ENCODE measurements at regions not wholly inside any gene's neighbourhood (a gene's known extent, or its start where the extent isn't known, plus 50 kb on each side); places are given as distances from the start of the nearest gene placed in this dataset.

DNA sequence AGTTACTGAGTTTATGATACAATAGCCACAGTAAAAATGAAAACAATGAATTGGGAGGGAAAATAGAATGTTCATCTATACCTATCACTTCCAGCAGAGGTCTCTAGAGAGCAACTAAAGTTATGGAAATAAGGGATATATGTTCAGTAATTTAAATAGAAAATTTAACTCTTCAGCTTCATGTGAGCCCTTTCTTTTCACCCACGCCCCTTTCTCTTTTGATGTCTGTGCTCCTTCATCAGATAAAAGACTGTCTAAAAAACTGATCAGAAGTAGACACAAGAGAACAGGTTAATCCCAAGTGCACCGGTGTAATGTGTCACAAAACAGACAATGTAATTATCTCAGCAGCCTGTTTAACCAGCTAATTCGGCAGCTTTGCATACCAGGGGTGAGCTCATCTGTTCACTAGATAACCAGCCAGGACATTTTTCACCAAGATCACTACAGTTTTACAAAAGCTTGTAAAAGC lies 238.5 kb upstream of the ERBB4 start:
- no peaks in the 10 kb centered on the region for H3K36me3 ChIP-seq
- H3K27me3 ChIP-seq = no peaks in the 10 kb centered on the region
- peak; percentile 22 for ATAC-seq
- 0 to 10% methylated on average over 3 of the region's 3 CpGs for WGBS, 2 donors (ENCODE audit: low coverage in 1 of 2)
- H3K4me1 ChIP-seq = peaks cover 0 to 4% (median 0%) of the 10 kb centered on the region in 3 donors
- no peak for TF ChIP-seq EP300 (IDR thresholded peaks at IDR 0.05)
- no peak for TF ChIP-seq POLR2A (IDR thresholded peaks at IDR 0.05)
- no peak for TF ChIP-seq POLR2AphosphoS5 (IDR thresholded peaks at IDR 0.05)
- TF ChIP-seq, protein P1, sequence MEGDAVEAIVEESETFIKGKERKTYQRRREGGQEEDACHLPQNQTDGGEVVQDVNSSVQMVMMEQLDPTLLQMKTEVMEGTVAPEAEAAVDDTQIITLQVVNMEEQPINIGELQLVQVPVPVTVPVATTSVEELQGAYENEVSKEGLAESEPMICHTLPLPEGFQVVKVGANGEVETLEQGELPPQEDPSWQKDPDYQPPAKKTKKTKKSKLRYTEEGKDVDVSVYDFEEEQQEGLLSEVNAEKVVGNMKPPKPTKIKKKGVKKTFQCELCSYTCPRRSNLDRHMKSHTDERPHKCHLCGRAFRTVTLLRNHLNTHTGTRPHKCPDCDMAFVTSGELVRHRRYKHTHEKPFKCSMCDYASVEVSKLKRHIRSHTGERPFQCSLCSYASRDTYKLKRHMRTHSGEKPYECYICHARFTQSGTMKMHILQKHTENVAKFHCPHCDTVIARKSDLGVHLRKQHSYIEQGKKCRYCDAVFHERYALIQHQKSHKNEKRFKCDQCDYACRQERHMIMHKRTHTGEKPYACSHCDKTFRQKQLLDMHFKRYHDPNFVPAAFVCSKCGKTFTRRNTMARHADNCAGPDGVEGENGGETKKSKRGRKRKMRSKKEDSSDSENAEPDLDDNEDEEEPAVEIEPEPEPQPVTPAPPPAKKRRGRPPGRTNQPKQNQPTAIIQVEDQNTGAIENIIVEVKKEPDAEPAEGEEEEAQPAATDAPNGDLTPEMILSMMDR (IDR thresholded peaks at IDR 0.05) = peak; percentile 30 to 69 (median 48)
- H3K27ac ChIP-seq = no peak overlapping the region
- H3K9me3 ChIP-seq = no peaks in the 10 kb centered on the region
- no peak overlapping the region for H3K4me3 ChIP-seq

DNA sequence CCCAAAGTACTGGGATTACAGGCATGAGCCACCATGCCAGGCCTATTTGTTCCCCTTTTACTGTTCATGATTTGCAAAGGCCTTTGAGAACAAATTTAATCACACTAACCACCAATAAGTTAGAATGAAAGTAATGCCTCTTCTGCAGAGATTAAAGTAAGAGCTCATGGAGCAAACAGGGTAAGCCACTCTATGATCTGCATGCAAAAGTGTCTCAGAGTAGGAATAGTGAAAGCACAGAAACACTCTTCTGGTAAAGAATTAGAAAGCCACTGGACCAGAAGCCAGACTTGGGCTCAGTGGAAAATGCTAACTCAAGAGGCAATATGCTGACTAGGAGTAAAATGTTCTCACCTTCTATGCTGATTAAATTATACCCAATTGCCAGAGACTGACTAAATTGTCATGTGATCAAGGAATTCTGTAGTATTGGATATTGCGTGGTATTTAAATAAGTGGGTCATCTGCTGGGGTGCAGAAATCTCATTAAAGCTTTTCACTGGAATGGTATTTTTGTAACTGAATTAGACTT lies 235.3 kb upstream of the ERBB4 start:
- Histone ChIP-seq H3K27ac (no peak overlapping the region), H3K4me1 (peaks cover 0 to 4% (median 0%) of the 10 kb centered on the region in 3 donors), H3K36me3 (no peaks in the 10 kb centered on the region), H3K27me3 (no peaks in the 10 kb centered on the region), H3K4me3 (no peak overlapping the region), H3K9me3 (no peaks in the 10 kb centered on the region)
- ATAC-seq = no peak
- TF ChIP-seq, protein P1 (IDR thresholded peaks at IDR 0.05) = no peak
- TF ChIP-seq POLR2A (IDR thresholded peaks at IDR 0.05) = no peak
- no peak for TF ChIP-seq POLR2AphosphoS5 (IDR thresholded peaks at IDR 0.05)
- TF ChIP-seq EP300 (IDR thresholded peaks at IDR 0.05) = no peak
- 100% methylated on average over 1 of the region's 1 CpG; no CpG with 5 or more reads in 1 of the 2 donors for WGBS, 2 donors (ENCODE audit: low coverage in 1 of 2)

DNA sequence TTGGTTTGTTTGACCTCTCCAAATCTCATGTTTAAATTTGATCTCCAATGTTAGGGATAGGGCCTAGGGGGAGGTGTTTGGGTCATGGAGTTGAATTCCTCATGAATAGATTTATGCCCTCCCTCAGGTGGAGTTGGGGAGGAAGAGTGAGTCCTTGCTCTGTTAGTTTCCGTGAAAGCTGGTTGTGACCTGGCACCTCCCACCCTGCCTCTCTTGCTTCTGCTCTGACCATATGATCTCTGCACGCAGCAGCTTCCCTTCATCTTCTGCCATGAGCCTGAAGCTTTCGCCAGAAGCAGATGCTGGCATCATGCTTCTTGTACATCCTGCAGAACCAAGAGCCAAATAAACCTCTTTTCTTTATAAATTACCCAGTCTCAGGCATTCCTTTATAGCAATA lies 231.6 kb upstream of the ERBB4 start:
- ATAC-seq = no peak
- Histone ChIP-seq H3K27me3 (no peaks in the 10 kb centered on the region), H3K4me1 (no peaks in the 10 kb centered on the region), H3K27ac (no peak overlapping the region), H3K4me3 (no peak overlapping the region), H3K36me3 (no peaks in the 10 kb centered on the region), H3K9me3 (no peaks in the 10 kb centered on the region)
- WGBS, 2 donors (ENCODE audit: low coverage in 1 of 2) = 42 to 65% methylated on average over 2 to 3 of the region's 3 CpGs
- TF ChIP-seq, protein P1 (IDR thresholded peaks at IDR 0.05) = no peak
- TF ChIP-seq EP300 (IDR thresholded peaks at IDR 0.05) (no peak), POLR2A (IDR thresholded peaks at IDR 0.05) (no peak), POLR2AphosphoS5 (IDR thresholded peaks at IDR 0.05) (no peak)

DNA sequence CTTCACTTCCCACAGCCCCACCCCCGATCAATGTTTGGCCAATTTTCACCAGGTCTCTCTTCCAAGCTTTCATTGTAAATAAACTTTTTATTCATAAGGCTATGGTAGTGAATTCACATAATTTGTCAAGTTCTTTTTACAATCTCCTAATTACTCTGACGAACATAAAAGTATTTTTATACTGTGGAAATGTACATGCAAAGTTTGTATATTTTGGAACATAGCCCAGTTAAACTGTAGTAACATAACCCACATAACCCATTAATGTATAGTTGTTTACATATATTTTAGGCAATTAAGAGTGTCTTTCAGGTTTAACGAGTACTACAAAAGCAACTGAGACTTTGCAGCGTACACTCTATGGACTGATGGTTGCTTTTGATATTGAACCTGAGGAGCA lies 228.3 kb upstream of the ERBB4 start:
- Histone ChIP-seq H3K27me3 (no peaks in the 10 kb centered on the region), H3K27ac (no peak overlapping the region), H3K4me1 (no peaks in the 10 kb centered on the region), H3K4me3 (no peak overlapping the region), H3K36me3 (no peaks in the 10 kb centered on the region), H3K9me3 (no peaks in the 10 kb centered on the region)
- TF ChIP-seq EP300 (IDR thresholded peaks at IDR 0.05) = no peak
- no peak for TF ChIP-seq POLR2A (IDR thresholded peaks at IDR 0.05)
- no peak for TF ChIP-seq POLR2AphosphoS5 (IDR thresholded peaks at IDR 0.05)
- ATAC-seq = no peak
- 52 to 75% methylated on average over 4 of the region's 4 CpGs for WGBS, 2 donors (ENCODE audit: low coverage in 1 of 2)

DNA sequence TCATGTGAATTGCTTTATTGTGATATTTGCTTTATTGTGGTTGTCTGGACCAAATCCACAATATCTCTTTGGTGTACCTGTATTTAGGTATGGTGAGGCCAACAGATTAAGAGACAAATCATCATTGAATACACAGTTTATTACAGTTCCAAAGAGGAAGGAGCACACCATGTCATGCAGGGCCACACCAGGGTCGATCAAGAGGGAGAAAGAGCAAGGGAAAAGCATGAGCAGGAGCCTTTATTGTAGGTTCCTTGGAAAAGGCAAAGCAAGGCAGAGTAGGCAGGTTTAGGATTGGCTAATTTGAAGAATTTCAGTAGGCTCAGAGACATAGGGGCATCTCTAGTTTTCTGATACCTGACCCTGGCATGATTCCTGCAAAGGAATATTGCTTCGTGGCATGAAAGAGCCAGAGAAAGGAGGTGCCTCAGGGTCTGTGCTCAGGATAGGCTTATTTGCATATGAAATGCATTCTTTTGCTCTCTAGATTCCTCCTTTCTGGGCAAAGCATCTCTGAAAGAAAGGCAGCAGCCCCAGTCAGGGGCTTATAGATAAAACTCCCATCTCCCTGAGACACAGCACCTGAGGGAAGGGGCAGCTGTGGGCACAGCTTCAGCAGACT lies 214.2 kb upstream of the ERBB4 start:
- no peaks in the 10 kb centered on the region for H3K36me3 ChIP-seq
- H3K4me1 ChIP-seq = no peaks in the 10 kb centered on the region
- no peak overlapping the region for H3K27ac ChIP-seq
- no peak overlapping the region for H3K4me3 ChIP-seq
- peaks cover 0 to 34% (median 0%) of the 10 kb centered on the region in 3 donors for H3K9me3 ChIP-seq
- H3K27me3 ChIP-seq = no peaks in the 10 kb centered on the region
- no peak for ATAC-seq
- TF ChIP-seq, protein P1 (IDR thresholded peaks at IDR 0.05) = no peak
- no peak for TF ChIP-seq POLR2A (IDR thresholded peaks at IDR 0.05)
- TF ChIP-seq POLR2AphosphoS5 (IDR thresholded peaks at IDR 0.05) = no peak
- TF ChIP-seq EP300 (IDR thresholded peaks at IDR 0.05) = no peak
- 29 to 40% methylated on average over 1 to 2 of the region's 2 CpGs for WGBS, 2 donors (ENCODE audit: low coverage in 1 of 2)

Measured in gastroesophageal sphincter (tissue), 4 donors.